Ovary (tissue), 7 donors: ENCODE measurements at regions not wholly inside any gene's neighbourhood (a gene's known extent, or its start where the extent isn't known, plus 50 kb on each side); places are given as distances from the start of the nearest gene placed in this dataset.

Source experiments
- DNase-seq, 5 donors: peaks; one replicate each; pipeline ENCODE4 v3.0.0-alpha.2; 2019 to 2020
- H3K27ac ChIP-seq, 2 donors: fragments of 200-600 bp; one replicate each; pipeline versions ENCODE4 v1.5.1 to v1.8.0; 2019 to 2022
- H3K27me3 ChIP-seq: fragments of 200-600 bp; one replicate; pipeline ENCODE4 v1.8.0; 2022
- H3K36me3 ChIP-seq: fragments of 200-600 bp; sonication (generic); one replicate; pipeline ENCODE4 v1.5.1; 2019
- H3K4me1 ChIP-seq: one replicate; pipeline ENCODE4 v1.8.1; 2013; ENCODE audit warnings: mild to moderate bottlenecking, moderate library complexity; ENCODE audit not compliant: insufficient read depth
- H3K4me3 ChIP-seq: fragments of 200-600 bp; sonication (generic); one replicate; pipeline ENCODE4 v1.5.1; 2017
- H3K9me3 ChIP-seq, 2 donors: fragments of 200-600 bp in 1 of 2; sonication (generic) in 1 of 2; one replicate each; pipeline versions ENCODE4 v1.5.1 to v1.8.1; 2013 to 2019; ENCODE audit warnings: mild to moderate bottlenecking in 1 of 2, moderate library complexity in 1 of 2
- CTCF ChIP-seq, 3 donors: fragments of 450-650 bp in 2 of 3; fragments of 200-600 bp in 1 of 3; IDR thresholded peaks; one replicate each; pipeline versions ENCODE4 v1.5.1 to v1.8.0; 2016 to 2022; ENCODE audit warnings: antibody characterized with exemption in 3 of 3, mild to moderate bottlenecking in 1 of 3
- EP300 ChIP-seq: sonication (generic); formaldehyde crosslinking; IDR thresholded peaks from one replicate; pipeline ENCODE4 v1.6.1; 2017; ENCODE audit warnings: antibody characterized with exemption
- POLR2A ChIP-seq: fragments of 450-650 bp; IDR thresholded peaks from one replicate; pipeline ENCODE4 v1.6.1; 2017; ENCODE audit warnings: antibody characterized with exemption, mild to moderate bottlenecking, moderate library complexity
- WGBS, 3 donors: extraction: QIAGEN DNeasy Blood & Tissue Kit in 1 of 3; methylation state at CpG; one replicate each; pipeline versions ENCODE4 v1.1.5 to v1.1.7; 2013 to 2017; 5-methylcytosine and 5-hydroxymethylcytosine counted together
- intact Hi-C, 4 donors: fragments of 100-400 bp; cut with DNase I; formaldehyde crosslinking; loops; one replicate each; pipeline versions ENCODE4 v1.11.0 to v1.15.1; 2022 to 2023
- donor health status: DM: no; HTN: no; CAD: no; lungs with moderate emphysema.
- donor health status: DM: no; HTN: no; CAD: no.
- donor health status: Bipolar disorder and iron deficiency.
- donor health status: DM: no; HTN: no; CAD: no.
- donor health status: DM: yes; HTN: yes; CAD: no.

- intact Hi-C loops: no loop called here
- Histone ChIP-seq H3K4me3 (no peak overlapping the region), H3K27ac (no peak overlapping the region), H3K36me3 (no peaks in the 10 kb centered on the region), H3K4me1 (no peaks in the 10 kb centered on the region), H3K27me3 (no peaks in the 10 kb centered on the region), H3K9me3 (no peaks in the 10 kb centered on the region)
- no peak for TF ChIP-seq POLR2A
- no peak for TF ChIP-seq CTCF (IDR thresholded peaks at IDR 0.05)
- TF ChIP-seq EP300: no peak
- 83 to 86% (median 85%) methylated on average over 3 of the region's 3 CpGs for WGBS, 3 donors
- DNase-seq: no peak
Observed at GRCh38 chr9:87389936-87390335, 107.7 kb upstream of the DAPK1 start.

- H3K9me3 ChIP-seq: no peaks in the 10 kb centered on the region
- 91 to 95% (median 94%) methylated on average over 2 of the region's 2 CpGs for WGBS, 3 donors
- no peak for TF ChIP-seq EP300
- TF ChIP-seq POLR2A: no peak
- no peak for TF ChIP-seq CTCF (IDR thresholded peaks at IDR 0.05)
- no peak for DNase-seq
- intact Hi-C loops: no loop called here
- no peak overlapping the region for H3K4me3 ChIP-seq
- no peaks in the 10 kb centered on the region for H3K36me3 ChIP-seq
- H3K4me1 ChIP-seq: no peaks in the 10 kb centered on the region
- H3K27ac ChIP-seq: no peak overlapping the region
- H3K27me3 ChIP-seq: no peaks in the 10 kb centered on the region
Observed at GRCh38 chr9:87390361-87390760, 107.3 kb upstream of the DAPK1 start.

GRCh38 chr9:87392086-87392485, 105.6 kb upstream of the DAPK1 start:
- TF ChIP-seq POLR2A: no peak
- TF ChIP-seq EP300: no peak
- intact Hi-C loops: no loop called here
- 74 to 79% (median 74%) methylated on average over 2 of the region's 2 CpGs for WGBS, 3 donors
- Histone ChIP-seq H3K4me3 (no peak overlapping the region), H3K9me3 (no peaks in the 10 kb centered on the region), H3K27ac (no peak overlapping the region), H3K36me3 (no peaks in the 10 kb centered on the region), H3K27me3 (no peaks in the 10 kb centered on the region), H3K4me1 (no peaks in the 10 kb centered on the region)
- no peak for DNase-seq

GRCh38 chr9:87393706-87394230, 103.9 kb upstream of the DAPK1 start:
- WGBS, 3 donors: 64 to 72% (median 64%) methylated on average over 4 of the region's 4 CpGs
- Histone ChIP-seq H3K4me1 (no peaks in the 10 kb centered on the region), H3K36me3 (no peaks in the 10 kb centered on the region), H3K27me3 (no peaks in the 10 kb centered on the region), H3K4me3 (no peak overlapping the region), H3K9me3 (no peaks in the 10 kb centered on the region), H3K27ac (no peak overlapping the region)
- intact Hi-C loops: no loop called here
- TF ChIP-seq EP300 (no peak), CTCF (IDR thresholded peaks at IDR 0.05) (no peak), POLR2A (no peak)
- DNase-seq: no peak

- intact Hi-C loops: no loop called here
- H3K36me3 ChIP-seq: no peaks in the 10 kb centered on the region
- TF ChIP-seq POLR2A (no peak), EP300 (no peak), CTCF (IDR thresholded peaks at IDR 0.05) (no peak)
- H3K27me3 ChIP-seq: no peaks in the 10 kb centered on the region
- no peak overlapping the region for H3K4me3 ChIP-seq
- no peaks in the 10 kb centered on the region for H3K9me3 ChIP-seq
- no peaks in the 10 kb centered on the region for H3K4me1 ChIP-seq
- WGBS, 3 donors: 66 to 83% (median 80%) methylated on average over 11 of the region's 11 CpGs
- DNase-seq: no peak
- H3K27ac ChIP-seq: no peak overlapping the region
Observed at GRCh38 chr9:87395804-87396479, 101.7 kb upstream of the DAPK1 start.
